ENCODE measurements at regions not wholly inside any gene's neighbourhood (a gene's known extent, or its start where the extent isn't known, plus 50 kb on each side); places are given as distances from the start of the nearest gene placed in this dataset.

DNA sequence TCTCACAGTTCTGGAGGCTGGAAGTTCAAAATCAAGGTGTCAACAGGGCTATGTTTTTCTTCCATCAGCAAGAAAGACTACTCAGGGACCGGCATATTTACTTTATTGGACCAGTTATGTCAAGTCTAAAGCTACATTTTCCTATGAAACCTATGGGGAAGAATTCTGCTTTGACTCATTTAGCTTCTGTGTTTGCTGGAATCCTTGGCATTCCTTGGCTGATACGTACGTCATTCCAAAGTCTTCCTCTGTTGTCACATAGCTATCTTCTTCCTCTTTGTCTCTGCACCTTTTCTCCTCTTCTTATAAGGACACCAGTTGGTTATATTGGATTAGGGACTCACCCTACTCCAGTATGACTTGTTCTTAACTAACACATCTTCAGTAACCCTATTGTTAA, 137.4 kb upstream of the FBXO11 start:
- TF ChIP-seq, protein P1, sequence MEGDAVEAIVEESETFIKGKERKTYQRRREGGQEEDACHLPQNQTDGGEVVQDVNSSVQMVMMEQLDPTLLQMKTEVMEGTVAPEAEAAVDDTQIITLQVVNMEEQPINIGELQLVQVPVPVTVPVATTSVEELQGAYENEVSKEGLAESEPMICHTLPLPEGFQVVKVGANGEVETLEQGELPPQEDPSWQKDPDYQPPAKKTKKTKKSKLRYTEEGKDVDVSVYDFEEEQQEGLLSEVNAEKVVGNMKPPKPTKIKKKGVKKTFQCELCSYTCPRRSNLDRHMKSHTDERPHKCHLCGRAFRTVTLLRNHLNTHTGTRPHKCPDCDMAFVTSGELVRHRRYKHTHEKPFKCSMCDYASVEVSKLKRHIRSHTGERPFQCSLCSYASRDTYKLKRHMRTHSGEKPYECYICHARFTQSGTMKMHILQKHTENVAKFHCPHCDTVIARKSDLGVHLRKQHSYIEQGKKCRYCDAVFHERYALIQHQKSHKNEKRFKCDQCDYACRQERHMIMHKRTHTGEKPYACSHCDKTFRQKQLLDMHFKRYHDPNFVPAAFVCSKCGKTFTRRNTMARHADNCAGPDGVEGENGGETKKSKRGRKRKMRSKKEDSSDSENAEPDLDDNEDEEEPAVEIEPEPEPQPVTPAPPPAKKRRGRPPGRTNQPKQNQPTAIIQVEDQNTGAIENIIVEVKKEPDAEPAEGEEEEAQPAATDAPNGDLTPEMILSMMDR (conservative IDR thresholded peaks at IDR 0.05) = no peak

DNA sequence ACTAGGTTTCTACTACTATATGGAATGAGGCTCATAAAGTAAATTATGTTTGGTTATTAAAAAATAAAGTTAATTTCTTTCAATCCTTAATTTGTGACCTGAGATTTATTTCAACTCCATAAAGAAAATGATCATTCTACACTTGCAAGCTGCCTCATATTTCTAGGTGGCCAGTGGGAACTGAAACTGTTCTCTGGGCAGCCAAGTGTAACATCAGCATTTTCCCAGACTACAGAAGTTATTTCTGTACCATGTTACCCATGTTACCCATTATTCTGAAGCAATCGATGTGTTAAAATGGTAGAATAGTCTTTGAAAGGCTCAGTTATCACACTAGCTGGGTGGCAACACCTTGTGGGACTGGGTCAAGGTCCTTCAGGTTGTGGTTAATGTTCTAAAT, 139.3 kb upstream of the FBXO11 start:
- no peak overlapping the region for H3K27ac ChIP-seq
- TF ChIP-seq, protein P1 (conservative IDR thresholded peaks at IDR 0.05) = no peak

More for the DNA sequence above, 137.4 kb upstream of the FBXO11 start:
- H3K27ac ChIP-seq = no peak overlapping the region

DNA sequence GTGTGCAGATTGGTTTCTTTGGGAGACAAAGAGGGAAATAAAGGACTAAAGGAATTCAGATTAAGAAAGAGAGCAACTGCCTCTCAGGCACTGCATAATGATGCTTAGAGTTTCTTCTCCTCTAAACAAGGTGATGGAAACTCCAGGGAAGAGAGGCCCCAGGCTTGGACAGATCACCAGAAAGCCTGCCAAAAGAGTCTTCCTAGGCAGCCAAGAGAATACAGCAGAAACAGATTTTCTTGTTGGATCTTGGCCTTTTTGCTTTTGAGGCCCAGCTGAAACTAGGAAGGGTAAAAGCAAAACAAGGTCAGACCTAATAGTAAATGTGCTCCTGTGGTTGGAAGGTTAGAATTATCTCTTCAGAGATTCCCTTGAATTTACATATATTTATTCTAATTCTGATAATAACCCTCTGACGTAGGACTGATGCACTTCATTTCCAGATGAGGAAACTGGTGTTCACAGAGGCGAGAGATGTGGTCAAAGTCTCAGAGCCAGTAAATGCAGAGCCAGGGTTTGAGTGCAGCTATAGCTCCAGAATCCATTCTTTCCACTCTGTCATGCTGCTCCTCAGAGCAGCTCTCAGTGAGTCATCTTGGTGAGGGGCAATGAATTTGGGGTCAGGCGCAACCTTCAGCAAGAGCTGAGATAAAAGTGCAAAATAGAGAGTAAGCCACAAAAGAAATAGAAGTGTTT, 142.3 kb upstream of the FBXO11 start:
- TF ChIP-seq, protein P1 (conservative IDR thresholded peaks at IDR 0.05) = no peak
- H3K27ac ChIP-seq = no peak overlapping the region

DNA sequence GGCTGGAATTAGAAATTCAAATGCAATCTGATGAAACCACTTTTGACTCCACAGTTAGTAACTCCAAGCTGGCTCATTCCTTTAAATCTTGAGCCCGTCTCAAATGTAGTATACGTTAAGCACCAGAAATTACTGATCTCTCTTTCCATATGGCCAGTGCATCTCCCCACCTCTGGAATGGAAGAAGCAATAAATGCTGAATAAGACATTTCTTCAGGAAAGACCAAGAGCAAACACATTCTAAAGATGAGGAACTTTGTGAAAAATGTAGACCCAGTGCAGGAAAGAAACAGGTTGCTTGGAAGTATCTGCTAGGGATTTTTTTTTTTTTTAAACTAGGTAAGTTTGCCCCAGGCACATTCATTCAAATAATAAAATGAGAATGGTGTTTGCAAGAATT, 143.1 kb upstream of the FBXO11 start:
- TF ChIP-seq, protein P1 (conservative IDR thresholded peaks at IDR 0.05) = no peak
- H3K27ac ChIP-seq = no peak overlapping the region

DNA sequence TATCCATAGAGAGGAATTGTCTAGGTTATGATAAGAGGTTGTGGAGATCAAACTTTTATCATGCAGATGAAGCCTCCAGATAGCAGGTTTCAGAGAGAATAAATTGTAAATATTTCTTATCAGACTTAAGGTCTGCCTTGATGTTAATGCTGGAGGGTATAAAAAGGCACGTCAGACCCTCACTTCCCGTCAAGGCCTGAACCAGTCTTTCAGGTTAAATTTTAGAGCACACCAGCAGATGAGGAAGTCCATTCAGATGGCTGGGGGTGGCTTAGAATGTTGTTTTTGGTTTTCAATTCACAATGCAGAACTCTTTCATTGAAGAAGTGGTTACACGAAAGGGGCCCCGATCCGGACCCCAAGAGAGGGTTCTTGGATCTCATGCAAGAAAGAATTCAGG, 144.4 kb upstream of the FBXO11 start:
- no peak overlapping the region for H3K27ac ChIP-seq
- TF ChIP-seq, protein P1 (conservative IDR thresholded peaks at IDR 0.05) = no peak

DNA sequence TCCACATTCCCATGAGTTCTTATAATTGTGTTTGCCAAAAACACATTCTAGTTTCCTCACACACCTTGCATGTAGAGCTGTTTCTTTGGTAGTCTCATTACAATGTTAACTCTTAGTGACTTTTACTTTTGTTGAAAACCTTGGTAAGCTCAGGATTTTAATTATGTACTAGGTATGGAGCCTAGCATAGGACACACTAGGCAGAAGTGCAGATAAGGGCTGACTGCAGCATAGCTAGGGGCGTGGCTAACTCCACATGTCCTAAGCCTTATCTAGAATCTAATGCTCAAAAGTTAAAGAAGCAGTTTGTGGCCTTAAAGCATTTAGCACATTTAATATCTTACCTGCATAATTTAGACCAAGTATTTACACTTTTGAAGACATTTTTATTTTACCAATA, 153.7 kb upstream of the FBXO11 start:
- TF ChIP-seq, protein P1 (conservative IDR thresholded peaks at IDR 0.05) = no peak
- H3K27ac ChIP-seq = no peak overlapping the region

DNA sequence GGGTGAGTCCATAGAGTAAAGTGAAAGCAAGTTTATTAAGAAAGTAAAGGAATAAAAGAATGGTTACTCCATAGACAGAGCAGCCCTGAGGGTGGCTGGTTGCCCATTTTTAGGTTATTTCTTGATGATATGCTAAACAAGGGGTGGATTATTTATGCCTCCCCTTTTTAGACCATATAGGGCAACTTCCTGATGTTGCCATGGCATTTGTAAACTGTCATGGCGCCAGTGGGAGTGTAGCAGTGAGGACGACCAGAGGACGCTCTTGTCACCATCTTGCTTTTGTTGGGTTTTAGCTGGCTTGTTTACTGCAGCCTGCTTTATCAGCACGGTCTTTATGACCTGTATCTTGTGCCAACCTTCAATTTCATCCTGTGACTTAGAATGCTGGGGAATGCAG, 155.4 kb upstream of the FBXO11 start:
- H3K27ac ChIP-seq = peak overlapping the region; percentile 25; the same call in 1 of the 2 replicates

DNA sequence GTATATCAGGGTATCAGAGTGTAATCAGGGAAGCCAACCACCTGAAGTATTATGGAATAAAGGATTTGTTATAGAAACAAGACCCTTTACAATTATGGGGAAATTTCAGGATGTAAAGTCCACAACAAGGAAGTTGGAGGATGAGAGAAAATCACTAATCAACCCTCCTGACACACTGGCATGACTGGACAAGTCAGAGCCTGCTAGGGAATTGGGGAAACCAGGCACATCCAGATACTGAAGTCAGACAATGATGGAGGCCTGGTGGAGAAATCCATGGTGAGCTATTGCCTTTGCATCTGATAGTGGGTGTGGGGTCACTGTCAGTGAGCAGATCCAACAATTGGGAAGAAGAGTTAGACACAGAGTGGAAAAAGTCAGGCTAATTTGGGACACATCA, 158.8 kb upstream of the FBXO11 start:
- TF ChIP-seq, protein P1 (conservative IDR thresholded peaks at IDR 0.05) = no peak
- H3K27ac ChIP-seq = no peak overlapping the region
